GM19238 (cell line): ENCODE measurements at regions not wholly inside any gene's neighbourhood (a gene's known extent, or its start where the extent isn't known, plus 50 kb on each side); places are given as distances from the start of the nearest gene placed in this dataset.
"Not testable (repeated sequence)": the region's sequence is repeated elsewhere in the genome, so short reads cannot be mapped to it uniquely, and the experiment has no call there.

ENCODE experiments used
- DNase-seq: peaks from one replicate; pipeline ENCODE4 v3.0.0; 2011; ENCODE audit warnings: low spot score; ENCODE audit not compliant: insufficient read length

DNA sequence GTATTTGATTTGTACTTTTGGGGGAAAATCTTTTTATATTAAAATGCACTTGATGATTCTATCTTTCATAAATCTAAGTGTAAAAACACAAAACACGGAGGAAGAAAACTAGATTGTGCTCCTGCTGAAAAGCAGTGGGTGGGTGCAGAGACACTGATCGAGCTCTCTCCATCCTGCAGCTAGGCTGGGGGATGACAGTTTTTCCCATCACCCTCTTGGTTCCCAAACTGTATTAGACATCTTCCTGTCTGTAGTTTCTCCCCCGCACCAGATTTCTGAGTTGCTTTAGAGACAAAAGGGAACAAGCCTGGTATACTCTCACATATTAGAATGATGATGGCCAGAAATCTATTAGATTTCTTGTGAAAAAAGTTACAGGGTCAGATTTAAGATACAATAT, 99.6 kb downstream of the FAM114A2 start:
- DNase-seq, result no peak

DNA sequence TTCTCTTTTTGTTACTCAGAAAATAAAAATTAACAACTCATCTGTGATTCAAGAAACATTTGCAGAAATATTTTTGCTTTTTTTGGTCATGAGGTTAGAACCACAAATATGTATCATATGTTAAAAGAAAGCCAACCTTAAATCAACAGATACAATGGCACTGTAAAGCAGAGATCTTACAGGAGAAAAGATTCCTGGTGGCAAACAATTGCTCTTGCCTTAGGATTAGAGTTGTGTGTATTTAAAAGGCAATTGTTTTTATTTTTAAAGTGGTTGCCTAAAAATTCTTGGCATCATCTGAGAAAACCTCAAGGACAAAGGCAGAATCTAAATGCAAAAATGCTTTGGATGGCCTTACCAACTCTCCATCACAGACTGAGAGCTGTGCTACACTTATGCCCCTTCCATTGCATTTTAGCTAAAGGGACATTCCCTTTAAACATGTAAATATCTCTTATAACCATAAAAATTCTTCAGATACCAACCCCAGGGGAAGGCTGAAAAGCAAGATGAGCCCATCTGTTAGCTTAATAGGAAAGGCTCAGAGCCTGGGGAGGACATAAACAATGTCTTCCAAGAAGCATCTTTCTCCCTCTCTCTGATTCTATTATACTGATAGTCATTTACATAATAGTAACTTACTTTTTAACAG, 100.4 kb downstream of the FAM114A2 start:
- no peak for DNase-seq

DNA sequence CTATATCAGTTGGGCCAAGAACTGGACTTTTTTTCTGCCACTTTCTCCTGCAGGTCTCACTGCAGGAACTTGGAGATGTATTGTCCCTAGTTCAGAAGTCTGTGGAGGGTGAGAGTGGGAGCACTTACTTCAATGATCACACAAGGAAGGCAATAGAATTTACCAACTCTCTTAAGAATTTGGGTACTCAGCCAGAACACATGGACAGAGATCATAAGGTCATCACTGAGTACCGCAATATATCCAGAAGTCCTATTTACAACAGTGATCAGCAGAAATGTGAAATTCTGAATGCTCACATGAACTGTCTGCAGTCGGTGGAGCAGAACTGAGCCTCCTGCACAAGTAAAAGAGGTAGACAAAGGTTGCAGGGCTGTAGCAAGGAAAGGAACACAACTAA, 101.0 kb downstream of the FAM114A2 start:
- DNase-seq, result no peak

DNA sequence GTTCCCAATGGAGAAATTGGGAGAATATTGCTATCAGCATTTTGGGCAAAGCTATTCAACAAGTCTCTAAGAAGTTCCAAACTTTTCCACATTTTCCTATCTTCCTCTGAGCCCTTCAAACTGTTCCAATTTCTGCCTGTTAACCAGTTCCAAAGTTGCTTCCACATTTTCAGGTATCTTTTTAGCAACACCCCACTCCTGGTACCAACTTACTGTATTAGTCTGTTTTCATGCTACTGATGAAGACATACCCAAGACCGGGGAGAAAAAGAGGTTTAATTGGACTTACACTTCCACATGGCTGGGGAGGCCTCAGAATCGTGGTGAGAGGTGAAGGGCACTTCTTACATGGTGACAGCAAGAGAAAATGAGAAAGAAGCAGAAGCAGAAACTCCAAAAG, 103.6 kb downstream of the FAM114A2 start:
- not testable (repeated sequence) for DNase-seq

DNA sequence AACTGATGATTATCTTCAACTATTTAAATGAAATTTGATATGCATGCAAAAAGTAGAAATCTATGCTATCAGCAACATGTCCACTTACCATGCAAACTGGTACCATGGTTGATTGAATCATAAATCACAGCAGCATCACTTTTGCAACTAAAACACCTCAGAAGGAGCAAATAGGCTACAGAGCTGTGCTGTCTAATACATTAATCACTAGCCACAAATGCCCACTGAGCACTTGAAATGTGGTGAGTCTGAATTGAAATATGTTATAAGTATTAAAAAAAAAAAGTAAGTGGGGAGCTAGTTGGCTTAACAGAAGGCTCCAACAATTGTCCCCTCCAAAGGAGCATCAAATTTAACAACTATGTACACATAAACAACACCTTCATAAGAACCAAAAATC, 112.5 kb downstream of the FAM114A2 start:
- DNase-seq, result no peak

DNA sequence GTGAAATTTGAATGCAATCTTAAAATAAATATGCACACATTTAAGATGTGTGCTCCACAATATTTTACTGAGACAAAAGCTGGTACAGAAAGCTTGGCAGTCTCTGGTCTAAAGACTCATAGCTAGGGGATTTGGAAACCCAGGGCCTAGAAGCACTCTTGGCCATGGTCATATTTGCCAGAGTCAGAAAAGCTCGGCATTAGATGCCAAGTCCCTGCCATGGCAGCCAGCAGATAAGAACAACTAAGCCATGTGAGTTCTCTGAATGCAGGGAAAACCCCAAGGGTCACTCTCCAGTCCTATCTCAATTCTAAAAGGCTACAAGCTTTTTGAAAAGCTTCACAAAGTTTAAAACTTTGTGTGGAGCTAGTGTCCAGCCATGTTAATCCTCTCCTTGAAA, 119.5 kb downstream of the FAM114A2 start:
- no peak for DNase-seq

DNA sequence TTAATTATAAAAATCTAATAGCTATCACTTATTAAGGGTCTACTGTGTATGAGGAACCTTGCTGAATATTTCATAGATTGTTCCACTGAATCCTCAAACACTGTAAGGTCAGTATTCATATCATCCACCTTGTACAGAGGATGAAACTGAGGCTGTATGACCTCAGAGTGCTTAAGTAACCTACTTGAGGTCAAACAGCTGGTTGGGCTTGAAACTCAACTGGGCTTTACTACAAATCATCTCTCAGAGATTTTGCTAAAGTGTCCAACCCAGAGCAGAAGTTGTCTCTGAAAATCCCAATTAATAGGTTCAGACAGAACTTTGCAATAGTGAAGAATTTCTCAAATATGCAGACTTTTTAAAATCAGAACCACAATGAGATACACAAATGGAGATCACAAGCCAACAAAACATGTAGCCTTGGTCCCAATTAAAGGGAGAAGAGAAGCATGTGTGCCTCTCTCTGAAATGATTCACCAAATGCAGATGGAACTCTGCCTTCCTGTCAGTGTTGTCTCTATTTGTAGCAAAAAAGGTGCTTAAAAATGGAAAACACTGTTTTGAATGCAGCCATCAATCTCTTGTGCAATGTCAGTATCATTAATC, 131.4 kb downstream of the FAM114A2 start:
- DNase-seq, result no peak

DNA sequence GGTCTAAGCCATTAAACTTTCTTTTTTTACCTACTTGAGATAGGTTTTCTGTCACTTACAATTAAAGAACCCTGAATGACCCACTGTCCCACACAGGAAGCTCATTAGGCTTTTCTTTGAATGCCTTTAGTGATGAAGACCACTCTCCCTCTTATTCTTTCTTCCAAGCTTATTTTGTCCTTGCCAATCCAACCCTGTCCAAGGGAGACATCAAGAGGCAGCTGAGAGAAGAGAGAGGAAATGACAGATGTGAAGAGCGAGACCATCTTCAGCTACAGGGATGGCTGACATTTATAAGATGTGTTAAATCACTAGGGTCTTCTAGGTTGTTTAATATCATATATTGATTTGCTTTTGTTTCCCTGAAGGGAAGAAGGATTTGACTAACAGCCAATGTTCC, 133.5 kb downstream of the FAM114A2 start:
- DNase-seq, result no peak

DNA sequence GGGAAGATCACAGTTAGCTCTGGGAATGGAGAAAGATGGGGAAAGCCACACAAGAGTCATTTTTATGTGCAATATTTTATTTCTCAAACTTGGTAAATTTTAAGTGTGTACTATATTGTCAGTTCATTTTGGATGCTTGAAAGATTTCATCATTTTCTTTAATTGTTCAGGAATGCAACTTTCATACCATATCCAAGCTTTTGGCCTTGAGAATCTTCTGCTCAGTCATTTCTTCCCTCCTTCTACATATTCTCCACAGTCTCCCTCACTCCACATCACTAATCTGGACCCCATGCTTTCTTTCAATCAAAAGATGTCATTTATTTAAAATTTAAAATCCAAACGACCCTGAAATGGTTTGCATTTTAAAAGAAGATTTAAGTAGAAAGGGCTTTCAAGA, 135.4 kb downstream of the FAM114A2 start:
- DNase-seq, result no peak

DNA sequence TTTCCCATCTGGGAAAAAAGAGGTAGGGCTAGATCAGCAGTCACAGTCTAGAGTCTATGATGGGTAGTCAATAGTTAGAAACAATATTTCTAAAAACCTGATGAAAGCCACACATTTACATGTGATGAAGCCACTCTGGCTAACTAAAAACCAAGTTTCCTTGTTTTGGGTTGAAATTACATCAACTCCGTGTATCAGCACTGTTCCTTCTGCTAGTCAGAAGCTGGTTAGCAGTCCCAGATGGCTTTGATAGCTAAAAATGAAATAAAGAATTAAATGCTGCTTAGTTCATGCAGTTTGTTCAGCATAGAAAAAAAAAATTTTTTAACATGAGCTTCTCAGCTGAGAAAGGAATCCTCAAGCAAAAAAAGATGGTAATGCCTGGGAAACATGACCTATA, 136.7 kb downstream of the FAM114A2 start:
- no peak for DNase-seq

DNA sequence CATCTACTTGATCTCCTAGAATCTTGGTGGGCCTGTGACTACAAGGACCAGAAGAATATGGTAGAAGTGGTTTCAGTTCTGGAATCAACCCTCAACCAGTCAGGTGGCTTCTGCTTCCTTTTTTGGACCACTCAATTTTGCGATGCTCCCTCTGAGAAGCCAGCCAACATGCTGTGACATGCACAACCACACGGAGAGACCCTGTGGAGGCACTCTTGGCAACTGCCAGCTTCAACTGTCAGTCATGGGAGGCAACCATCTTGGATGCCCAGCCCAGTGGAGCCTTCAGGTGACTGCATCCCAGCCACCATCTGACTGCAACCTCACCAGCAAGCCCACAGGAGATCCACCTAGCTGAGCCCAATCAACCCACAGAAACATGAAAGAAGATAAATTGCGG, 137.3 kb downstream of the FAM114A2 start:
- DNase-seq, result no peak

DNA sequence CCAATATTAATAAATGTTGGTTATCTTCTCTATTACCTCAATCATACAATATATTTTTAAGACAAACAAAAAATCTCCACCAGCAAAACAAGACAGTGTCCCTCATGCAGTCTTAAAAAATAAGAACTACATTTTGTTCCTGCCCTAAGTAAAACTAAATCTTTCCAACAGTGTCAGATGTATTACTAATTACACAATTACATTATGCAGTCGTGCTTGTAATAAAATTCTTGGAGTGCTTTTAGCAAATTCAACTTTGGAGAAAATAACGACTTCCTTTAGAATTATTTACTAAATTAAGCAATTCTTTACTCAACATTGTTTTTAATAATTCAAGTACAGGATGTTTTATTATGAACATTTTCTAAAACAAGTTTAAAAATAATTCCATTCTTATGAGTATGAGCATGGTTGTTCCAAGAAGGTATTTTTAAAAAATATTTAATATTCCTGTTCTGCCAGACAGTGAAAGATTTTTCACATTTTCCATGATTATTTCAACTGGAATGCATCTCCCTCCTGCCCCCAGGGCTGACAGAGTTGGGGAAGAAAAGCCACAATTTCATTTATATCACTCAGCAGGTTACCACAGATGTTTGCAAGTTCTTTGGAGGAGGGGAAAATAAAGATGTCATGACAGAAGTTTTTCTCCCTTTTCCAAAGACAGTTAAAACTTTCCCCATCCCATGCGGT, 137.9 kb downstream of the FAM114A2 start:
- no peak for DNase-seq

DNA sequence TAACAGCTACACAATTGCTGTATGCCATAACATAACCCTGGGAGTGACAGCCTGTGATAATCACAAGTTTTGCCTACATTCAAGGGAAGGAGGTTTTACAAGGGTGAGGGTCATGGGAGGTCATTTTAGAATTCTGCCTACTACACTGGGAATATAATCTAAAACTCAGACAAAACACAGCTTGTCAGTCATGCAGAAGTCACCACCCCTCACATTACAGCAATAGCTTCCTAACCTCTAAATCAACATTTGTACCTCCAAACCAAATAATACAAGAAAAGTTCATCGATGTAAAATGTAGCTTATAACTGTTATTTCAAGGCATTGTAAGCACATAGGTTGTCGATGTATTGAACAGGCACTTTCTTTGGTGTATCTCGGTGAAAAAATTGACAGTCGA, 139.0 kb downstream of the FAM114A2 start:
- DNase-seq, result no peak

DNA sequence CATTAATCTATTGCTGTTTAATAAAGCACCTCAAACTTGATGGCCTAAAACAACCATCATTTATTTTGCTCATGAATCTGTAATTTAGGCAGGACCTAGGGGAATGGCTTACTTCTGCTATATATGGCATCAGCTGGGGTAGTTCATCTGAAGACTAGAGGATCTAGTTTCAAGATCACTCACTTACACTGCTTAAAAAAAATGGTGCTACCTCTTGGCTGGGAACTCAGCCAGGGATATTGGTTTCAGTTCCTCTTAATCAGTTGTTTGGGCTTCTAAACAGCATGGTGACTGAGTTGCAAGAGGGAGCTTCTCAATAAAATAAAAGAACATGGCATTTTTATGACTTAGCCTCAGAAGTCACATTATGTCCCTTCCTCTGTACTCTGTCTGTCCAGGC, 142.0 kb downstream of the FAM114A2 start:
- peak; percentile 21 for DNase-seq

DNA sequence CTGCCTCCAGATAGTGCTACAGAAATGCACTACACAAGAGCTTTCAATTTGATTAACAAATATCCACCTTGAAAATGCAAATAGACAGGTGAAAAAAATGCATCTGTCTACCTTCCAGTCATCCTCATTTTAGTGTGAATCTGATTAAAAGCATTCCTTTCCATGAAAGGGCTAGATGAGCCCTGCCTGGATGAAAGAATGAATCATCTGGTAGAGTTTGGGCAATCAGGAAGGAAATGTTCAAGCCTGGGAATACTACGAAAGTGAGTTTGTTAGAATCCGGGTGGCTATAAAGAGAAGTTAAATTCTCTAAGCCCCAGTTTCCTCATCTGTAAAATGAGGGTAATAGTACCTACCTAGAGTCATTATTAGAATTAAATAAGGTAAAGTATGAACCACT, 142.6 kb downstream of the FAM114A2 start:
- DNase-seq, result no peak

DNA sequence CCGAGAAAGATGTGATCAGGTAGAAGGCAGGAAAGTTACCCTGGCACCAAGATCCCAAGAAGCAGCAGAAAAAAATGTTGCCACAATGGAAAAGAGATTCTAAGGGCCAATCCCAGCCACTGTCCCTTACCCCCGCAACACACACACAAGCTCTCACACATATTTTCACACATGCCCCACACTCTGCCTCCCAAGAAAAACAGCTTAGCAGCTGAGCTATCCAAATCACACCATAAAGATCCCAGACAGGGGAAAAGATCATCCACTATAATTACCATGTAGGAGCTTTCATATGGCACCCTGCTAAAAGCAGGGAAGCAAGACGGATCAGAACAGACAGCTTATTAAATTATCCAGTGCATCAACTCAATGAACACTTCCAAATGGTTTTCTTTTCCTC, 143.4 kb downstream of the FAM114A2 start:
- no peak for DNase-seq

DNA sequence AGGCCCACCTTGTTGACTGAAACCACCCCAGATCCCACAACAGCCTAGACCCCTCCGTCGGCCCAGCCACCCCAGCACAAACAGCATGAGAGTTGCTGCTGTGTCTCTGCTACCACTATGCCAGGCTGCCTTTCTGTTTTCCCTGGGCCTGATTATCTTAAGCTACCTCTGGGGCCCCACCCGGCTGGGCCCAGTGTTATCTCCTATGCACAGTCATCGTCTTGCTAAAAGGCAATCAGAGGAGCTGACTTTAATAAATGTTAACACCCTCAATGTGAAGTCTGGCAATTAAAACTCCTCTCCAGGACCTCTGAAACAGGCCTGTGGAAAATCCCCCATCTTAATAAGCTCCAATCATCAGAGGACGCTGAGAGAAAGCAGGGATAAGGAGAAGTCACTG, 144.9 kb downstream of the FAM114A2 start:
- DNase-seq, result no peak

DNA sequence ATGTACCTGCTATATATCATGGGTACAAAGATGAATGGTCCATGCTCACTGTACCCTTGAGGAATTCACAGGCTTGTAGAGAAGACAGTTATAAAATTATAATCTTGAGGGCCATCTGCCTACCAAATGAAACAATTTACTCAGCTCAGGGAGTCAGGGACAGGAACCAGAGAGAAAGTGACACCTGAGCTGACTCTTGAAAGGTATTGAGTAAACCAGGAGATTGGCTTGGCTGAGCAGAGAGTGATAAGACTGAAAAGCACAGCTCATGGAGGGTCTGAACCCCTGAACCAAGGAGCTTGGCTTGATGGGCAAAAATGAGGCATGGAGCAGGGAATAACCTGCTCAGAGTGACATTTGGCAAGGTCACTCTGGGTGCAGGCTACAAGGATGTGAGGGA, 147.3 kb downstream of the FAM114A2 start:
- no peak for DNase-seq

DNA sequence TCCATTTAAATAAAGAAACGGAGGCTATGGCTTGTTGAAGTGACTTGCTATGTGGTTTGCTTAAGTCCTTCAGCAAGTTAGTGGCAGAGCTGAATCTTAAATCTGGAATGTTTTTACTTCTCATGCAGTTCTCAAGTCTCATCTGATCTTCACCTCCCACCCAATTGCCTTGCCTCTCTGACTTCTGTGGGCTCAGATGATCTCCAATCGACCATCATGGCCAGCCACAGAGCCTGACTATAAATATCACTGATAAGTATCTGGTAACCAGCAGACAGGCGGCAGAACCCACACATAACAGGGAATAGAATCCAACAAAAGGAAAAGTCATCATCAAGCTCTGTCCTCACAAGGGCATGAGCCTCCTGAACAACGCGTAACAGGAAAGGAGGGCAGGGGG, 149.9 kb downstream of the FAM114A2 start:
- no peak for DNase-seq

DNA sequence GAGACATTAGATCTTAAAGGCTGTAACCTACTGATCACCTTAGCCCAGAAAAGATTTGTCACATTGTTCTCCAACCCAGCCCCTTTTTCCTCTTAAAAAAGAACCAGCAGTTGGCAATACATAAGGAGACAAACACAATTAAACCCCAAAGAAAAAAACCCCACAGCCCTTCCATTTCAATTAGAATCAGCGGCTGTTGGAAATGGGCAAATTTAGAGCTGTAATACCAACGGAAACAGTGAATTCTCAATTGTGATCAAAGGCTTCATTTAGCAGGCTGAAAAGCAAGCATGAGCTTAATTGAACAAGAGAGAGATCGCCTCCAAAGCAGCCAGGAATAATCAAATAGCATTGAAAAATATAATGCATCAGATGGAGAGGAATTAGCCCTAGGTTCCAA, 153.6 kb downstream of the FAM114A2 start:
- no peak for DNase-seq

DNA sequence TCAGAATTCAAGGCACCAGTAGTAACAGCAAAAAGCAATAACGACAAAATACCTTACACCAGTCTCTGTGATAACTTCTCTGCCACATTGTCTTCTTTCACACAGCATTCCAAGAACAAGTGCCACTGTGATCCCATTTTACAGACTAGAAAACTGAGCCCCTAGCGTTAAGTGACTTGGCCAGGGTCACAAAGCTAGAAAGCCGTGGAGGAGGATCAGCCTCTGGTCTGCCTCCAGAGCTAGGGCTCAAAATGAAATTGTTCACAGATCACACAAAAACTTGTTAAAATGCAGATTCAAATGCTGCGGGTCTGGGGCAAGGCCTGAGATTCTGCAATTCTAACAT, 154.1 kb downstream of the FAM114A2 start:
- no peak for DNase-seq

DNA sequence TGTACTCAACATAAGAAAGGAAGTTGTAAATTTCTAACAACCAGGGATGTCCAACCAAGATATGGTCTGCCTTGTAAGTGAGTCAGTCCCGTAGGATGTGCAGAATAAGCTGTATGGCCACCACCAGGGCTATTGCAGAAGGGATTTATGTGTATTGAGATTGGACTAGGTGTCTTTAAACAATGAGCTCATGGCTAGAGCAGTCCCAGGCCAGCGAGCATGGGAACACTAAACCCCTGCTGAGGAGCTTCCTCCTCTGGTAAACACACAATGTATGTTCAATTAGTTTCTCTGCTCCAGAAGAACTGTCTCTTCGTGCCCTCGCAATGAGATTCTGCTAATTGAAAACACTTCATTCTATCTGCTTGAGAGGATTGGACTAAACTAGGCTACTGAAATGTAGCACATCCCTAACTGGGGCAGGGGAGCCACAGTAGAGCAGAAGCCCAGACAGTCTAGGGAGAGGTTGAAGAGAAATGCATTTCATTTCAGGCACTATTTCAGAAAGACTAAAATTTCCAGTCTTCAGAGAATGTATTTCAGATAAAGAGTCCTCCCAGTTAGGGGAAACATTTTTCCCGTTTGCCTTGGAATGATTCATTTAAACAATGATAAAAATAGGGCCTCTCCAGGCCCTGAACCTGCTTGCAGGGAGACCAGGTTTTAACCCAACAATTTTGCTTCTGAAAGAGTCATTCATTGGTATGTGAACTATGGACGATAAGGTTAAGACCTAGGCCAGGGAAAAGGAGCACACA, 154.7 kb downstream of the FAM114A2 start:
- no peak for DNase-seq
